GM10266 (cell line): ENCODE measurements at regions not wholly inside any gene's neighbourhood (a gene's known extent, or its start where the extent isn't known, plus 50 kb on each side); places are given as distances from the start of the nearest gene placed in this dataset.

Experiments used
- DNase-seq: peaks from one replicate; pipeline ENCODE4 v3.0.0; 2012; ENCODE audit errors: extremely low spot score
- CTCF ChIP-seq: IDR thresholded peaks from 2 replicates; pipeline ENCODE4 v1.5.1; 2012; ENCODE audit warnings: mild to moderate bottlenecking, low read depth; ENCODE audit not compliant: control insufficient read depth, insufficient read depth; ENCODE audit errors: missing control alignments

GRCh38 chr5:23014825-23015224 is 161.7 kb upstream of the CDH12 start:
- no peak for DNase-seq
- TF ChIP-seq CTCF: no peak

DNA sequence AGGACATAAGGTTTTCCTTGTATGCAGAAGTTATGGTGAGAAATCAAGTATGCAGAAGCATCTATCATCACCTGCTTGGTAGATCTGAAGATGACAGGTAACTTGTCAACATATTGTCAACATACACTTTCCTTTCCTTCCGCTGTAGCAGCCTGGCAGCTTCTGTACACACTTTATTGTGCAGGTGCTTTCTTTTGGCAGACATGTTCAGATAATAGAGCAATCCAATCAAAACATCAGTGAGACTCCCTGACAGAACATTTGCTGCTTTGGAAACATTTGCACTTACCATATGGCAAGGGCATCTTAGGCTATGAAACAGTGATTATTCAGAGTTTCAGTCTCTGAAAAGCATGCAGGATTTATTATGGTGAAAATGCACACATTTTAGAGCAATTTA is 161.1 kb upstream of the CDH12 start:
- TF ChIP-seq CTCF: no peak
- no peak for DNase-seq

- DNase-seq: no peak
- TF ChIP-seq CTCF: no peak
Observed at GRCh38 chr5:23013395-23013998, 160.4 kb upstream of the CDH12 start.

DNA sequence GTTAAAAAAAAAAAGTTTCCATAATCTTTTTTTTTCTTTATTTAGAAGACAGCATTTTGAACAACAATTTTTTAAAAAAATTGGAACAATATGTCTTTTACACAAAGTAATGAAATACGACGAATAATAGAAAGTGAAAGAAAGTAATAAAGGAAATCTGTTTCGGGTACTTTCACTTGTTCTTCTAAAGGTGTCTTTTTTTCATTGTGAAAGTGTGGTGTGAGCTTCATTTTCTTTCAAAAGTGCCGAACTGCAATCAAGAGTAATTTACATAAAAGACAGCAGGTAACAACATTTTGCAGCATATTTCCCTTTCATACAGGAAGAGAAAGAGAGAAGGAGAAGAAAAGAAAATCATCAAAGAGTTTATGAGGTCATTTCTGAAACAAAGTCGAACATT is 159.7 kb upstream of the CDH12 start:
- no peak for DNase-seq
- no peak for TF ChIP-seq CTCF

DNA sequence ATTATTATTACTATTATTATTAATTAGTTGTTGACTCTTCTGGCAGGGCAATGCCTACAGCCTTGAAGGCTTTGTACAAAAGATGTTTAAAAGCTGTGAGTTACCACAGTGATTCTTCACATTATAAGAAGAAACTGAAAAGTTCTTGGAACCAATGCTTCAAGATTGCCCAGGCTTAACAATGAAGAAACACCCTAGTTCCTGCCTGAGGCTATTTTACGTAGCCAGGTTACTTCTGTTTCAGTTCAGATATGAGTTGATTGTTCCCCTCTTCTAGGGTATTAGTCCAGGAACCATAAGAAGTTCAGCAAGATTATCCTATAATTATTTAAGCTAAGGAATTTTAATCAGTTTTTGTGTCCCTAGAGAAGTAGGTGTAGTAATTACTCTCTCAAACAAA is 154.6 kb upstream of the CDH12 start:
- no peak for DNase-seq
- TF ChIP-seq CTCF: no peak

GRCh38 chr5:23007236-23007635 is 154.1 kb upstream of the CDH12 start:
- no peak for TF ChIP-seq CTCF
- DNase-seq: no peak

DNA sequence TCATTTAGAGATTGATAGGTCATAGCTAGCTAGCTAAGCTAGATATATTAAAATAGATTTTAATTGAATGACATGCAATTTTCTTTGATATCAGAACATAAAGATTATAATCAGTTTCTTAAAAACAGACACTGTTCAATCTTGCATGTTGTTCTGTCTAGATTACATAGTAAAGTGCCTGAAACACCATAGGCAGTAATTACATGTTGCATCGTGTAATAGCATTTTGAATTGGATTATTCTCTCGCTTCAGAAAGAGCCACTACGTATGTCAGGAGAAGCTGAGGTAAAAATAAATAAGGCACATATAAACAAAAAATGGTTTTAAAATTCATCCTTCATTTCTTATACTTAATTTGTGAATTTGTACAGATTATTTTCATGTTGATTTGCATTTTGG is 148.0 kb upstream of the CDH12 start:
- no peak for TF ChIP-seq CTCF
- DNase-seq: no peak
